Mucosa of rectum (tissue), 2 donors: ENCODE measurements at regions not wholly inside any gene's neighbourhood (a gene's known extent, or its start where the extent isn't known, plus 50 kb on each side); places are given as distances from the start of the nearest gene placed in this dataset.

Experiments
- H3K27ac ChIP-seq, 2 donors: one replicate each; pipeline ENCODE4 v1.7.0; 2013; ENCODE audit warnings: inconsistent platforms in 2 of 2, low read depth in 2 of 2, low read length in 2 of 2
- H3K27me3 ChIP-seq, 2 donors: one replicate each; pipeline ENCODE4 v1.7.0; 2013; ENCODE audit warnings: low read length in 2 of 2; ENCODE audit not compliant: control insufficient read depth in 2 of 2, insufficient read depth in 2 of 2
- H3K36me3 ChIP-seq, 2 donors: one replicate each; pipeline ENCODE4 v1.7.0; 2013; ENCODE audit warnings: low read length in 2 of 2; ENCODE audit not compliant: control insufficient read depth in 2 of 2, insufficient read depth in 2 of 2
- H3K4me1 ChIP-seq, 2 donors: one replicate each; pipeline ENCODE4 v1.7.0; 2013; ENCODE audit warnings: low read length in 2 of 2, mild to moderate bottlenecking in 1 of 2; ENCODE audit not compliant: control insufficient read depth in 2 of 2, insufficient read depth in 2 of 2
- H3K4me3 ChIP-seq, 2 donors: one replicate each; pipeline ENCODE4 v1.7.0; 2013; ENCODE audit warnings: low read length in 2 of 2
- H3K9ac ChIP-seq, 2 donors: one replicate each; pipeline ENCODE4 v1.7.0; 2013; ENCODE audit warnings: low read length in 2 of 2, low read depth in 1 of 2, mild to moderate bottlenecking in 1 of 2
- H3K9me3 ChIP-seq, 2 donors: one replicate each; pipeline ENCODE4 v1.7.0; 2013; ENCODE audit warnings: low read length in 2 of 2; ENCODE audit not compliant: control insufficient read depth in 2 of 2
- donor health status: healthy.
- donor health status: Normal muscosa, but diverticular disease.

DNA sequence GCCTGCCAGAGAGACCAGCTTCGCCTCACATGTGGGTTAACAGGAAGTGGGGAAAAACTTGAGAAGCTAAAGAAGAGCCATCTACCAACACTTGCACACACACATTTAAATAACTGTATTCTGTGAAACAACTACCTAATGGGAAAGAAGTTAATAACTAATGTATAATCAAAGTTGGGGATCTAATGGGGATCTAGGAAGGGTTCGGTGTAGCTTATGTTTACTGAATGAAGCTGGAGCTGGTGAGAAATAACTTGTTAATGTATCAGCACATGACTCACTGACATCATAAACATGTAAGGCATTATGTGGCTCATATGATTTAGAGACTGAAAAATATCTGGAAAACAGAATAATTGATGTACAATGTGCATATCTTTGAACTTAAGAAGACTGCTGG, 421.3 kb upstream of the NXPH2 start:
- Histone ChIP-seq H3K9me3 (no peaks in the 10 kb centered on the region), H3K4me3 (no peak overlapping the region), H3K36me3 (no peaks in the 10 kb centered on the region), H3K27me3 (no peaks in the 10 kb centered on the region), H3K9ac (no peak overlapping the region), H3K4me1 (no peaks in the 10 kb centered on the region), H3K27ac (no peak overlapping the region)

DNA sequence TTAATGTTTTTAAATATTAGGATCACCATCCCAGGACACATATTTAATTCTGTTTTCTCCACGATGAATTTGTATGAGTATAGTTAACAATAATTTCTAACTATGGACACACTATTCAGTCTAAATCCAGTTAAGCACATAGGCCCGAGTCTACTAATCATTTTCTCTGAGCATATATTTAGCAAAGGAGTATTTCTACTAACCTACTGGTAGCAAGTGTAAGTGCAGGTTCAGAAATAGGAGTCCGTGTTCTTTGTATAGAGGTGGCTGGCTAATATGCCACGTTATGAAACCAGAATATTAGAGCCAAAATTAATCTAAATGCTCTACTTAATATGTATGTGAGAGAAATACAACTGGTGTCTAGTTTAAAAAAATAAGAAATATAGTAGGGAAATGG, 416.6 kb upstream of the NXPH2 start:
- Histone ChIP-seq H3K9me3 (no peaks in the 10 kb centered on the region), H3K4me3 (no peak overlapping the region), H3K9ac (no peak overlapping the region), H3K27me3 (no peaks in the 10 kb centered on the region), H3K4me1 (no peaks in the 10 kb centered on the region), H3K27ac (no peak overlapping the region), H3K36me3 (no peaks in the 10 kb centered on the region)

DNA sequence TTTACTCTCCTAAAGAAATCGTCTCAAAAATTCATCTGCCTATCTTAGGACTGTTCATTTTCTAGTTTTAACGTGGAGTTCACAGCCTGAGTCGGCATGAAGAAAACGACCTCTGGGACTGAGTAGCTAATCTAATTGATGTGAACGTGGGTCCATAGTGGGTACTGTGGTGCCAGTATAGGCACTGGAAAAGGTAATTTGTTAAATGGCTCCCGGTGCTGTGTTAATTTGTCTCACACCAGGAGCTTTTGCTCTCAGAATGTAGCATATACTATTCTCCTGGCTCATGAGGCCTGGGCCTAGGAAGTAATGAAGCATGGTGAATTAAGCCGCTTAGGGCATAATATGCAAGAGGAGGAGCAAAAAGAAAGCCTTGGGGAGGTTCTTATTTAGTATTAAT, 414.4 kb upstream of the NXPH2 start:
- H3K4me3 ChIP-seq: no peak overlapping the region
- no peaks in the 10 kb centered on the region for H3K9me3 ChIP-seq
- no peaks in the 10 kb centered on the region for H3K27me3 ChIP-seq
- no peaks in the 10 kb centered on the region for H3K4me1 ChIP-seq
- no peak overlapping the region for H3K9ac ChIP-seq
- H3K36me3 ChIP-seq: no peaks in the 10 kb centered on the region
- H3K27ac ChIP-seq: no peak overlapping the region

DNA sequence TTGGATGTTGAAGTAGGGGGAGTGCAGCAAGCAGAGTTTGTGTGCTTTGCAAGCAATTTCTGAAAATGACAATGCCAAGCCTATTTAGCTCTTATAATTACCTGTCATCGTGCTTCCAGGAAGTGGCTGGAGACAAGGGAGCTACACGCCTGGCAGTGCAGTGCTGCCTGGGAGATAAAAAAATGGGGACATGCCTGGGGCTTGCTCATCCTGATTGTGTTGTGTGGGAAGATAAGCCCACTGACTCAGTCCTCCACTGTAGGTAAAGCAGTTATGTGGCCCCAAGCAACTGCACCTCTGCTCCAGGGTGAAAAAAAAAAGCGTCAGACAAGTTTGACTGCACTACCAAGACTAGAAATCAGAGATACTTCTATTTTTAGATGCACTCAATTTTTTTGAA, 396.9 kb upstream of the NXPH2 start:
- Histone ChIP-seq H3K4me3 (no peak overlapping the region), H3K4me1 (no peaks in the 10 kb centered on the region), H3K9me3 (no peaks in the 10 kb centered on the region), H3K36me3 (no peaks in the 10 kb centered on the region), H3K9ac (no peak overlapping the region), H3K27ac (no peak overlapping the region), H3K27me3 (no peaks in the 10 kb centered on the region)

DNA sequence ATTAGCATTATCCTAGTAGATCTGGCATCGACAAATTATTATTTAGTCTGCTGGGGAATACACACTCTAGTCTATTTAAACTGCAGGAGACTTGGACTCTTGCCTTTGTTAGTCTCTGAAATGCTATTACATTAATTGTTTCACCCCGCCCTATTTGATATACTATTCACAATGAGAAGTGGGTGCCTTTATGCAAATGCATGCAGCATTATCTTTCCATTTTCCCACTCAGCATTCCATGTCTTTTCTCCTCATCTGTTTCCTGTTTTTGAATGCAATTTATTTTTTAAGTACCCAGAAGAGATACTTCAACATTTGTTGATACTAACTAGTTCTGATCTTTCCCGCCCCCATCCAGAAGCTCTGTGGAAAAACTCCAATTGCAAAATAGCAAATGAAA, 395.3 kb upstream of the NXPH2 start:
- no peaks in the 10 kb centered on the region for H3K36me3 ChIP-seq

DNA sequence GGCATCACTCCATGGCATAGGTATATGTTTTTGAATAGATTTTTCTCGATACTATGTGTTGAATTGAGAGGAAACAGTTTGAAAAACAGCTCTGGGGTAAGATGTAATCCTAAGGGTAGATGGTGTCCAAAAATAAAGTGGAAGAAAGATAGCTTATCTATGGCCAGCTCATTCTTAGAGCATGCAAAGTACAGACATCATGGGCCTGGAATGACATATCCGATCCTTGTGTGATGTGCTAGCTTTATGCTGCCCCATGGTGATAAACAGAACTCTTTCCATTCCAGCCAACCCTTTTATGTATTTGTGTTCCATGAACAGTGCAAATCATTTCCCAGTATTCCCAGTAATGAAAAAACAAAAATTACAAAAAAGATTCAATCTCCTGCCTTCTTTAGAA, 390.2 kb upstream of the NXPH2 start:
- Histone ChIP-seq H3K27ac (no peak overlapping the region), H3K36me3 (no peaks in the 10 kb centered on the region), H3K9me3 (no peaks in the 10 kb centered on the region), H3K27me3 (no peaks in the 10 kb centered on the region), H3K4me1 (no peaks in the 10 kb centered on the region), H3K9ac (no peak overlapping the region), H3K4me3 (no peak overlapping the region)

More for the DNA sequence above, 395.3 kb upstream of the NXPH2 start:
- Histone ChIP-seq H3K9ac (no peak overlapping the region), H3K27me3 (no peaks in the 10 kb centered on the region), H3K9me3 (no peaks in the 10 kb centered on the region), H3K4me3 (no peak overlapping the region), H3K4me1 (no peaks in the 10 kb centered on the region), H3K27ac (no peak overlapping the region)

DNA sequence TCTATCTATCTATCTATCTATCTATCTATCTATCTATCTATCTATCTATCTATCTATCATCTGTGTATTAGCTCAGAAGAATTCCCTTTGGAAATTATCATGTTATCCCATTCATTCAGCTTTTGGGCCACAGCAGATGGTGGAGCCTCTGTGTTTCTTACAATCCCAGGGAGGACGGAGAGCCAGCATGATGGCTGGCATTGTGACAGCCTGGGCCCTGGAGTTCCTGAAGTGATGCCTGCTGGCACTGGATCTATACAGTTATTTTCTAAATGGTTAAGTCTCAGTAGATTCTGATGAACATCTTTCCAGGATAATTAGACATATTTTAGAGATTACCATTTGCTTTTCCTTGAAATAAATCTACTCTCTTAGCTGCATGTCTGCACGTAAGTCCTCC, 385.4 kb upstream of the NXPH2 start:
- no peaks in the 10 kb centered on the region for H3K4me1 ChIP-seq
- no peaks in the 10 kb centered on the region for H3K9me3 ChIP-seq
- H3K9ac ChIP-seq: no peak overlapping the region
- H3K27ac ChIP-seq: no peak overlapping the region
- H3K4me3 ChIP-seq: no peak overlapping the region
- no peaks in the 10 kb centered on the region for H3K36me3 ChIP-seq
- H3K27me3 ChIP-seq: no peaks in the 10 kb centered on the region

DNA sequence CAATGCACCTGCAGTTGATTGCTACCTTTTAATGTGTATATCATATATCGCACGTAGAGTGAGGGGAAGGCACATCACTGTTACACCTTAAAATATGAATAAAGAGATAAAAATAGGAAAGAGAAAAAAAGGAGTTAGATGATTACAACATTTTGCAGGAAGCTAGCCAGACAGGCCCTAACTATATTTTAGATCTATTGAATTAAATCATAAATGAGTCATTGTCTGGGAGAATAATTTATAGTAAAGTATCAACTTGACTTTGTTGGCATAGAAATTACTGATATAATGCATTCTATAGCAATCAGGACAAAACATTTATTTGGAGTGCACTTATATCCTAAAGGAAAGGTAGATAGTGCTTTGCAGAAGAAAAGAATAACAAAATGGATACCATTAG, 384.9 kb upstream of the NXPH2 start:
- H3K27ac ChIP-seq: no peak overlapping the region
- no peaks in the 10 kb centered on the region for H3K9me3 ChIP-seq
- no peaks in the 10 kb centered on the region for H3K36me3 ChIP-seq
- H3K4me3 ChIP-seq: no peak overlapping the region
- no peaks in the 10 kb centered on the region for H3K27me3 ChIP-seq
- no peaks in the 10 kb centered on the region for H3K4me1 ChIP-seq
- no peak overlapping the region for H3K9ac ChIP-seq

DNA sequence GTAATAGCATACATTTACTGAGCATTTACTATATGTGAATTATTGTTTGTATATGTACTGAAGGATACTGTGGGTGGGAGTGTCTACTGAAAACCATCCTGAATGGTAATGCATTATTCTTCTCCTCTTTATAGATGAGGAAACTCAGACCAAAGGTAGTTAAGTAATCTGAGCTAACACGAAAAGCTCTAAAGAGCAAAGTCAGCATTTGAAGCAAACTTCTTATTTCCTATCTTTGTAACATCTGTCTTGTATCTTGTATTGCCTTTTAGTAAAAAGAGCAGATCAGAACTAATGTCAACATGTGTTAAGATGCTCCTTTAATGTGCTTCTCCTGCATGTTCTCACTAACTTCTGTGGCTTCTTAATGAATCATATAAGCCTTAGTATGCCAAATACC, 382.8 kb upstream of the NXPH2 start:
- Histone ChIP-seq H3K27ac (no peak overlapping the region), H3K36me3 (no peaks in the 10 kb centered on the region), H3K9me3 (no peaks in the 10 kb centered on the region), H3K4me1 (no peaks in the 10 kb centered on the region), H3K9ac (no peak overlapping the region), H3K27me3 (no peaks in the 10 kb centered on the region), H3K4me3 (no peak overlapping the region)

DNA sequence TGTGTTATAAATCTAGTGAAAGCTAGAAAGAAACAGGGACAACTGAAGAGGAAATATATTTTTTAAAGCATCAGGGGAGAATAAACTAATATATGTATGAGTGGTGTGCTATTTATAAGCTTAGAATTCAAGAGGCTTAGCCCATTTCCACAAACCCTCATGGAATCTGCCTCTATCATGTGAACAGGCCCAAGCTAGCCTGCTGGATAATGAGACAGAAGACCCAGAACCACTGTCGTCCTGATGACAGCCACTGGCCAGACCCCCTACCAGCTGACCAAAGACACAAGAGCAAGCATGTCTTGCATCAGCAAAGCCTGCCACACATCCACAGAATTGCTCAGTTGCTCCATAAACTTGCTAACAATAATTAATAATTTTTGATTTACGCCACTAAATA, 382.3 kb upstream of the NXPH2 start:
- no peak overlapping the region for H3K9ac ChIP-seq
- no peak overlapping the region for H3K4me3 ChIP-seq
- H3K27me3 ChIP-seq: no peaks in the 10 kb centered on the region
- H3K9me3 ChIP-seq: no peaks in the 10 kb centered on the region
- H3K36me3 ChIP-seq: no peaks in the 10 kb centered on the region
- no peak overlapping the region for H3K27ac ChIP-seq
- no peaks in the 10 kb centered on the region for H3K4me1 ChIP-seq

DNA sequence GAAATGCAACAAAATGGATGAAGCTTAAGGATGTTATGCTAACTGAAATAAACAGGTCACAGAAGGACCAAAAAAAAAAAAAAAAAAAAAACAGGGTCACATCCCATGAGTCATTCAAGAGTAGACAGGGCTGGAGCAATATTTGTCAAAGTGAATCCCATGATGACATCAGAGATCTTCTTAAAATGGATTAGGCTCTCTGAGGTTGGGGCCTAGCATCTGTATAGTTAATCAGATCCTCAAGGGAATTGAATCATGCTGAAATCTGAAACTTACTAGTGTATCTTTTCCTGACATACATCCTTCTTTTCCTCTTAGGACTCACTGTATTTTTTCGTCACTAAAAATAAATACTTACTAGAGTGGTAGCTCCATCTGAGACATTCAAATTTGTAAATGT, 380.6 kb upstream of the NXPH2 start:
- Histone ChIP-seq H3K36me3 (no peaks in the 10 kb centered on the region), H3K27ac (no peak overlapping the region)

More for the DNA sequence above, 380.6 kb upstream of the NXPH2 start:
- H3K9ac ChIP-seq: no peak overlapping the region
- H3K9me3 ChIP-seq: no peaks in the 10 kb centered on the region
- no peaks in the 10 kb centered on the region for H3K4me1 ChIP-seq
- H3K4me3 ChIP-seq: no peak overlapping the region
- H3K27me3 ChIP-seq: no peaks in the 10 kb centered on the region
